Osteocyte (in vitro differentiated cells): ENCODE measurements at regions not wholly inside any gene's neighbourhood (a gene's known extent, or its start where the extent isn't known, plus 50 kb on each side); places are given as distances from the start of the nearest gene placed in this dataset.

Experiments
- DNase-seq: peaks from one replicate; pipeline ENCODE4 v3.0.0; 2021; ENCODE audit warnings: mixed read lengths; ENCODE audit not compliant: unreplicated experiment; ENCODE audit errors: extremely low spot score
- H3K27ac Mint-ChIP-seq: one replicate; pipeline ENCODE4 v1.8.0; 2021; ENCODE audit warnings: mild to moderate bottlenecking, mixed read lengths; ENCODE audit not compliant: unreplicated experiment
- H3K27me3 Mint-ChIP-seq: one replicate; pipeline ENCODE4 v1.8.0; 2021; ENCODE audit warnings: mixed read lengths; ENCODE audit not compliant: unreplicated experiment
- H3K36me3 Mint-ChIP-seq: one replicate; pipeline ENCODE4 v1.8.0; 2021; ENCODE audit warnings: mixed read lengths; ENCODE audit not compliant: unreplicated experiment
- H3K4me1 Mint-ChIP-seq: one replicate; pipeline ENCODE4 v1.8.0; 2021; ENCODE audit warnings: mixed read lengths; ENCODE audit not compliant: unreplicated experiment
- H3K4me3 Mint-ChIP-seq: one replicate; pipeline ENCODE4 v1.8.0; 2021; ENCODE audit warnings: mild to moderate bottlenecking, moderate library complexity, mixed read lengths; ENCODE audit not compliant: unreplicated experiment
- H3K9me3 Mint-ChIP-seq: one replicate; pipeline ENCODE4 v1.8.0; 2021; ENCODE audit warnings: mixed read lengths; ENCODE audit not compliant: unreplicated experiment
- TF ChIP-seq, protein P1 (sequence below): fragments of 200-600 bp; sonication (generic); IDR thresholded peaks from 2 replicates; pipeline ENCODE4 v1.5.0; 2021; ENCODE audit warnings: antibody characterized with exemption, mild to moderate bottlenecking, moderate library complexity

DNA sequence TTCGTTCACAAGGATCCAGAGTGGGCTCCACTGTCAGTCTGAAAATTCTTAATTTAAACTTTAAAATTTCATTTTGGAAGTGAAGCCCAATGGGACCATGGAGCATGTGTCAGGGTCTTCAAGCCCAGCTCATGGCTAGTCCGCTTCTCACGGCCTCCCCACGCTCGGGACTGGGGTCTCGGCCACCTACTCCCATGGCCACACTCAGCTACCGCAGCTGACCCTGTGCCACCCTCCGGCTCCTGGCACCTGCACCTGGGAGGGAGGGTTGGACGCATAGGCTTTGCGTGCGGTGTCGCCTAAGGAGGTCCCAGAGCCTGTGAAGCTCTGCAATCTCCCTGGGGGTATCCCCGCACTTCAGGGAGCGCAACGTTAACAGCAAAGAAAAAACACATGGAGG lies 175.7 kb upstream of the PRLR start:
- TF ChIP-seq, protein P1, sequence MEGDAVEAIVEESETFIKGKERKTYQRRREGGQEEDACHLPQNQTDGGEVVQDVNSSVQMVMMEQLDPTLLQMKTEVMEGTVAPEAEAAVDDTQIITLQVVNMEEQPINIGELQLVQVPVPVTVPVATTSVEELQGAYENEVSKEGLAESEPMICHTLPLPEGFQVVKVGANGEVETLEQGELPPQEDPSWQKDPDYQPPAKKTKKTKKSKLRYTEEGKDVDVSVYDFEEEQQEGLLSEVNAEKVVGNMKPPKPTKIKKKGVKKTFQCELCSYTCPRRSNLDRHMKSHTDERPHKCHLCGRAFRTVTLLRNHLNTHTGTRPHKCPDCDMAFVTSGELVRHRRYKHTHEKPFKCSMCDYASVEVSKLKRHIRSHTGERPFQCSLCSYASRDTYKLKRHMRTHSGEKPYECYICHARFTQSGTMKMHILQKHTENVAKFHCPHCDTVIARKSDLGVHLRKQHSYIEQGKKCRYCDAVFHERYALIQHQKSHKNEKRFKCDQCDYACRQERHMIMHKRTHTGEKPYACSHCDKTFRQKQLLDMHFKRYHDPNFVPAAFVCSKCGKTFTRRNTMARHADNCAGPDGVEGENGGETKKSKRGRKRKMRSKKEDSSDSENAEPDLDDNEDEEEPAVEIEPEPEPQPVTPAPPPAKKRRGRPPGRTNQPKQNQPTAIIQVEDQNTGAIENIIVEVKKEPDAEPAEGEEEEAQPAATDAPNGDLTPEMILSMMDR: no peak
- Mint-ChIP-seq H3K27ac (no peak overlapping the region), H3K9me3 (no peaks in the 10 kb centered on the region), H3K4me1 (no peaks in the 10 kb centered on the region), H3K36me3 (no peaks in the 10 kb centered on the region), H3K4me3 (no peak overlapping the region), H3K27me3 (no peaks in the 10 kb centered on the region)
- DNase-seq: no peak

- TF ChIP-seq, protein P1: no peak
- no peak for DNase-seq
- Mint-ChIP-seq H3K4me1 (no peaks in the 10 kb centered on the region), H3K4me3 (no peak overlapping the region), H3K27ac (no peak overlapping the region), H3K9me3 (no peaks in the 10 kb centered on the region), H3K27me3 (no peaks in the 10 kb centered on the region), H3K36me3 (no peaks in the 10 kb centered on the region)
These were observed 174.4 kb upstream of the PRLR start for GRCh38 chr5:35404701-35405100.

- Mint-ChIP-seq H3K9me3 (no peaks in the 10 kb centered on the region), H3K27me3 (peaks cover 3% of the 10 kb centered on the region), H3K4me1 (no peaks in the 10 kb centered on the region), H3K4me3 (no peak overlapping the region), H3K36me3 (no peaks in the 10 kb centered on the region), H3K27ac (no peak overlapping the region)
- DNase-seq: no peak
- TF ChIP-seq, protein P1: no peak
These were observed 163.6 kb upstream of the PRLR start for GRCh38 chr5:35393901-35394300.

DNA sequence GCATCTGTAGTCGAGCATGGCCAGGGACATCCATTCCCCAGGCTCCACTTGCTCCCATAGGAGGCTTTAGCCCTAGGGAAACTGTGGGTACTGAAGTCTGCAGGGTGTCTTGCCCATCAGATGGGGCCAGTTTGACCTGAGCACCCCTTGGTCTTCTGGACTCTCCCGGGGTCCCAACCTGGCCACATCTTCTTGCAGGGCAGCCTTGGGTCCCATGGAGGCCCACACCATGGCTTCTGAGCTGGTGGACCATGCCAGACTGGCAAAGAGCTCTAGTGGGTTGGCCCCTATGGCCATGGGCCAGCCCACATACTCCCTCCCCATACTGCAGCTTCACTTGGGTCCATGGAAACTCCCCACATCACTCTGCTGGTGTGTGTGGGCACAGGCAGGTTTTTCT lies 154.4 kb upstream of the PRLR start:
- no peaks in the 10 kb centered on the region for H3K9me3 Mint-ChIP-seq
- H3K4me1 Mint-ChIP-seq: no peaks in the 10 kb centered on the region
- no peak overlapping the region for H3K27ac Mint-ChIP-seq
- H3K4me3 Mint-ChIP-seq: no peak overlapping the region
- TF ChIP-seq, protein P1: no peak
- DNase-seq: no peak
- no peaks in the 10 kb centered on the region for H3K27me3 Mint-ChIP-seq
- H3K36me3 Mint-ChIP-seq: no peaks in the 10 kb centered on the region

DNA sequence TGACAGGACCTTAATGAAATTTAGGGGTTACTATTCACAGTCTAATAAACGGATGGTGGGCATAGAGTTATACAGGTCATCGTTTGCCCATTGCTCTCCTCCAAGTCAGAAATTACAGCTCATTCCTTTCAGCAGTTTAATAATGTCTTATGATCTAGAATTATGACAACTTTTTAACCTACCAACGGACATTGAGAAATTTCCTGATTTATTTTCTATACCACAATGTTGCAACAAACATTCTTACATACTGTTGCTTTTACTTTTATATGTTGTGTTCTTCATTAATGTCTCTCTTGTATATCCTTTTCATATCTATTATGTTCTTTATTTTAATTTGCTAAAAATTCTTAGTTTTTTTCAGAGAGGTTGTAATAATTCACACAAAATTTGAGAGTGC lies 152.8 kb upstream of the PRLR start:
- H3K9me3 Mint-ChIP-seq: no peaks in the 10 kb centered on the region
- DNase-seq: no peak
- H3K4me1 Mint-ChIP-seq: no peaks in the 10 kb centered on the region
- no peak overlapping the region for H3K4me3 Mint-ChIP-seq
- H3K27ac Mint-ChIP-seq: no peak overlapping the region
- TF ChIP-seq, protein P1: no peak
- no peaks in the 10 kb centered on the region for H3K36me3 Mint-ChIP-seq
- no peaks in the 10 kb centered on the region for H3K27me3 Mint-ChIP-seq
